ENCODE measurements at regions not wholly inside any gene's neighbourhood (a gene's known extent, or its start where the extent isn't known, plus 50 kb on each side); places are given as distances from the start of the nearest gene placed in this dataset.

- DNase-seq: no peak
These were observed 1404.3 kb upstream of the MIR17HG start for GRCh38 chr13:89943139-89943538.

GRCh38 chr13:89950225-89950624 is 1397.3 kb upstream of the MIR17HG start:
- DNase-seq: no peak

- DNase-seq: no peak
These were observed 1396.1 kb upstream of the MIR17HG start for GRCh38 chr13:89951341-89951740.

GRCh38 chr13:89953581-89953980 is 1393.9 kb upstream of the MIR17HG start:
- DNase-seq: no peak

- DNase-seq: no peak
These were observed 1391.7 kb upstream of the MIR17HG start for GRCh38 chr13:89955773-89956172.

GRCh38 chr13:89959074-89959473 is 1388.4 kb upstream of the MIR17HG start:
- DNase-seq: no peak

- no peak for DNase-seq
These were observed 1382.2 kb upstream of the MIR17HG start for GRCh38 chr13:89965252-89965651.

- DNase-seq: no peak
These were observed 1381.0 kb upstream of the MIR17HG start for GRCh38 chr13:89966524-89966923.

- DNase-seq: no peak
These were observed 1379.8 kb upstream of the MIR17HG start for GRCh38 chr13:89967701-89968100.

GRCh38 chr13:89968470-89968869 is 1379.0 kb upstream of the MIR17HG start:
- DNase-seq: no peak

GRCh38 chr13:89970353-89970709 is 1377.2 kb upstream of the MIR17HG start:
- no peak for DNase-seq

- DNase-seq: no peak
These were observed 1370.3 kb upstream of the MIR17HG start for GRCh38 chr13:89977203-89977602.

GRCh38 chr13:89980896-89981295 is 1366.6 kb upstream of the MIR17HG start:
- no peak for DNase-seq

GRCh38 chr13:89982407-89983095 is 1364.9 kb upstream of the MIR17HG start:
- DNase-seq: no peak

- DNase-seq: no peak
These were observed 1359.3 kb upstream of the MIR17HG start for GRCh38 chr13:89988206-89988605.

GRCh38 chr13:90003566-90003965 is 1343.9 kb upstream of the MIR17HG start:
- no peak for DNase-seq

- DNase-seq: no peak
These were observed 1338.8 kb upstream of the MIR17HG start for GRCh38 chr13:90008707-90009149.

GRCh38 chr13:90014038-90014437 is 1333.4 kb upstream of the MIR17HG start:
- no peak for DNase-seq

- no peak for DNase-seq
These were observed 1331.7 kb upstream of the MIR17HG start for GRCh38 chr13:90015565-90016507.

- no peak for DNase-seq
These were observed 1330.8 kb upstream of the MIR17HG start for GRCh38 chr13:90016688-90017087.

GRCh38 chr13:90020536-90021070 is 1326.9 kb upstream of the MIR17HG start:
- no peak for DNase-seq

GRCh38 chr13:90027409-90027808 is 1320.1 kb upstream of the MIR17HG start:
- no peak for DNase-seq

GRCh38 chr13:90032313-90032712 is 1315.2 kb upstream of the MIR17HG start:
- no peak for DNase-seq
